Astrocyte of the spinal cord (primary cell): ENCODE measurements at regions not wholly inside any gene's neighbourhood (a gene's known extent, or its start where the extent isn't known, plus 50 kb on each side); places are given as distances from the start of the nearest gene placed in this dataset.
"Not testable (repeated sequence)": the region's sequence is repeated elsewhere in the genome, so short reads cannot be mapped to it uniquely, and the experiment has no call there.

ENCODE experiments used
- DNase-seq: peaks from one replicate; pipeline ENCODE4 v3.0.0; 2011; ENCODE audit warnings: low read depth, low spot score
- H3K4me3 ChIP-seq: 2 replicates; pipeline ENCODE4 v1.5.1; 2011; ENCODE audit warnings: low read depth, mild to moderate bottlenecking, low read length, moderate library complexity
- in situ Hi-C: cut with HindIII; loops from 2 replicates; pipeline ENCODE4 v1.10.0; 2017; ENCODE audit warnings: low sequenced_read_pairs
- TF ChIP-seq, protein P1 (sequence below): IDR thresholded peaks from 2 replicates; pipeline ENCODE4 v1.5.1; 2012; ENCODE audit warnings: low read depth, mild to moderate bottlenecking, low read length, inconsistent platforms

DNA sequence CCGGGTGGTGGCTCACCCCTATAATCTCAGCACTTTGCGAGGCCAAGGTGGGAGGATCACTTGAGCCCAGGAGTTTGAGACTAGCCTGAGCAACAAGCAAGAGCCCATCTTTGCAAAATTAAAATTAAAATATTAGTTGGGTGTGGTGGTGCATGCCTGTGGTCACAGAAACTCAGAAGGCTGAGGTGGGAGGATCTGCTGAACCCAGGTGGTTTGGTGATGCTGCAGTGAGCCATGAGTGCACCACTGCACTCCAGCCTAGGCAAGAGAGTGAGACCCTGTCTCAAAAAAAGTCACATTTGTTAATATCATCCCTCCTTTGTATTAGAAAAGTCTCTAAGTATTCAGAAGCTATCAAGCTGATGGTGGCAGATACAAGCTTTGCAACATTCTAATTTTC, 317.5 kb downstream of the ANKRD30A start:
- no peak for DNase-seq
- TF ChIP-seq, protein P1, sequence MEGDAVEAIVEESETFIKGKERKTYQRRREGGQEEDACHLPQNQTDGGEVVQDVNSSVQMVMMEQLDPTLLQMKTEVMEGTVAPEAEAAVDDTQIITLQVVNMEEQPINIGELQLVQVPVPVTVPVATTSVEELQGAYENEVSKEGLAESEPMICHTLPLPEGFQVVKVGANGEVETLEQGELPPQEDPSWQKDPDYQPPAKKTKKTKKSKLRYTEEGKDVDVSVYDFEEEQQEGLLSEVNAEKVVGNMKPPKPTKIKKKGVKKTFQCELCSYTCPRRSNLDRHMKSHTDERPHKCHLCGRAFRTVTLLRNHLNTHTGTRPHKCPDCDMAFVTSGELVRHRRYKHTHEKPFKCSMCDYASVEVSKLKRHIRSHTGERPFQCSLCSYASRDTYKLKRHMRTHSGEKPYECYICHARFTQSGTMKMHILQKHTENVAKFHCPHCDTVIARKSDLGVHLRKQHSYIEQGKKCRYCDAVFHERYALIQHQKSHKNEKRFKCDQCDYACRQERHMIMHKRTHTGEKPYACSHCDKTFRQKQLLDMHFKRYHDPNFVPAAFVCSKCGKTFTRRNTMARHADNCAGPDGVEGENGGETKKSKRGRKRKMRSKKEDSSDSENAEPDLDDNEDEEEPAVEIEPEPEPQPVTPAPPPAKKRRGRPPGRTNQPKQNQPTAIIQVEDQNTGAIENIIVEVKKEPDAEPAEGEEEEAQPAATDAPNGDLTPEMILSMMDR: no peak
- in situ Hi-C loops: no loop called here
- H3K4me3 ChIP-seq: no peak overlapping the region

GRCh38 chr10:37441224-37441623, 315.8 kb downstream of the ANKRD30A start:
- H3K4me3 ChIP-seq, DNase-seq, in situ Hi-C loops: not testable (repeated sequence)

- TF ChIP-seq, protein P1: no peak
- in situ Hi-C loops: no loop called here
- DNase-seq: no peak
- H3K4me3 ChIP-seq: no peak overlapping the region
Measured at GRCh38 chr10:37439826-37440225, 314.4 kb downstream of the ANKRD30A start.

- DNase-seq: no peak
- in situ Hi-C loops: no loop called here
- no peak overlapping the region for H3K4me3 ChIP-seq
- TF ChIP-seq, protein P1: no peak
Measured at GRCh38 chr10:37436357-37436756, 311.0 kb downstream of the ANKRD30A start.

GRCh38 chr10:37434091-37434490, 308.7 kb downstream of the ANKRD30A start:
- no peak overlapping the region for H3K4me3 ChIP-seq
- in situ Hi-C loops: no loop called here
- DNase-seq: no peak
- TF ChIP-seq, protein P1: no peak
